Endothelial cell (in vitro differentiated cells): ENCODE measurements at regions not wholly inside any gene's neighbourhood (a gene's known extent, or its start where the extent isn't known, plus 50 kb on each side); places are given as distances from the start of the nearest gene placed in this dataset.
"Not testable (repeated sequence)": the region's sequence is repeated elsewhere in the genome, so short reads cannot be mapped to it uniquely, and the experiment has no call there.

Experiments
- DNase-seq: peaks from one replicate; pipeline ENCODE4 v3.0.0; 2021; ENCODE audit warnings: low spot score
- H3K27ac Mint-ChIP-seq: one replicate; pipeline ENCODE4 v1.8.0; 2021; ENCODE audit warnings: mixed read lengths, inconsistent platforms; ENCODE audit not compliant: unreplicated experiment
- H3K27me3 Mint-ChIP-seq: one replicate; pipeline ENCODE4 v1.8.0; 2021; ENCODE audit warnings: mild to moderate bottlenecking, moderate library complexity, mixed read lengths, inconsistent platforms; ENCODE audit not compliant: unreplicated experiment
- H3K36me3 Mint-ChIP-seq: one replicate; pipeline ENCODE4 v1.8.0; 2021; ENCODE audit warnings: mild to moderate bottlenecking, low read depth, mixed read lengths, inconsistent platforms; ENCODE audit not compliant: unreplicated experiment
- H3K4me1 Mint-ChIP-seq: one replicate; pipeline ENCODE4 v1.8.0; 2021; ENCODE audit warnings: mild to moderate bottlenecking, mixed read lengths, inconsistent platforms; ENCODE audit not compliant: unreplicated experiment
- H3K4me3 Mint-ChIP-seq: one replicate; pipeline ENCODE4 v1.8.0; 2021; ENCODE audit warnings: mild to moderate bottlenecking, mixed read lengths, inconsistent platforms; ENCODE audit not compliant: unreplicated experiment
- H3K9me3 Mint-ChIP-seq: one replicate; pipeline ENCODE4 v1.8.0; 2021; ENCODE audit warnings: mixed read lengths, inconsistent platforms; ENCODE audit not compliant: unreplicated experiment
- CTCF ChIP-seq: fragments of 200-600 bp; sonication (generic); IDR thresholded peaks from one replicate; pipeline ENCODE4 v1.5.0; 2021; ENCODE audit warnings: antibody characterized with exemption; ENCODE audit not compliant: unreplicated experiment

- no peak overlapping the region for H3K27ac Mint-ChIP-seq
Measured at GRCh38 chr3:191686626-191687025, 225.7 kb downstream of the PYDC2 start.

GRCh38 chr3:191688756-191689433 is 227.9 kb downstream of the PYDC2 start:
- H3K9me3 Mint-ChIP-seq, result no peaks in the 10 kb centered on the region
- H3K36me3 Mint-ChIP-seq, result no peaks in the 10 kb centered on the region
- no peak overlapping the region for H3K4me3 Mint-ChIP-seq
- DNase-seq, result no peak
- H3K27me3 Mint-ChIP-seq, result no peaks in the 10 kb centered on the region
- no peak for TF ChIP-seq CTCF
- no peak overlapping the region for H3K27ac Mint-ChIP-seq
- no peaks in the 10 kb centered on the region for H3K4me1 Mint-ChIP-seq

More at GRCh38 chr3:191686626-191687025, 225.7 kb downstream of the PYDC2 start:
- no peak for TF ChIP-seq CTCF
- Mint-ChIP-seq H3K4me3 (no peak overlapping the region), H3K27me3 (no peaks in the 10 kb centered on the region), H3K9me3 (no peaks in the 10 kb centered on the region), H3K36me3 (no peaks in the 10 kb centered on the region), H3K4me1 (no peaks in the 10 kb centered on the region)
- DNase-seq, result no peak

GRCh38 chr3:191691184-191691583 is 230.2 kb downstream of the PYDC2 start:
- H3K27ac Mint-ChIP-seq, H3K4me1 Mint-ChIP-seq: not testable (repeated sequence)

GRCh38 chr3:191695131-191695814 is 234.3 kb downstream of the PYDC2 start:
- Mint-ChIP-seq H3K36me3 (no peaks in the 10 kb centered on the region), H3K27me3 (peaks cover 1% of the 10 kb centered on the region), H3K4me3 (no peak overlapping the region), H3K4me1 (no peaks in the 10 kb centered on the region), H3K9me3 (no peaks in the 10 kb centered on the region), H3K27ac (no peak overlapping the region)
- DNase-seq, result no peak
- no peak for TF ChIP-seq CTCF

More at GRCh38 chr3:191691184-191691583, 230.2 kb downstream of the PYDC2 start:
- H3K36me3 Mint-ChIP-seq, H3K27me3 Mint-ChIP-seq, H3K9me3 Mint-ChIP-seq, H3K4me3 Mint-ChIP-seq, DNase-seq: not testable (repeated sequence)

GRCh38 chr3:191695815-191696153 is 234.8 kb downstream of the PYDC2 start:
- Mint-ChIP-seq H3K4me3 (no peak overlapping the region), H3K9me3 (no peaks in the 10 kb centered on the region), H3K4me1 (no peaks in the 10 kb centered on the region), H3K27ac (no peak overlapping the region), H3K36me3 (no peaks in the 10 kb centered on the region), H3K27me3 (peaks cover 1% of the 10 kb centered on the region)
- no peak for TF ChIP-seq CTCF
- DNase-seq, result no peak
